NB4 (cell line): ENCODE measurements at regions not wholly inside any gene's neighbourhood (a gene's known extent, or its start where the extent isn't known, plus 50 kb on each side); places are given as distances from the start of the nearest gene placed in this dataset.

Experiments
- DNase-seq: peaks from one replicate; pipeline ENCODE4 v3.0.0; 2010; ENCODE audit warnings: low read depth
- H3K4me3 ChIP-seq: one replicate; pipeline ENCODE4 v1.5.1; 2011; ENCODE audit warnings: mild to moderate bottlenecking, low read depth, low read length, moderate library complexity
- MYC ChIP-seq: IDR thresholded peaks from 2 replicates; pipeline ENCODE4 v1.6.1; 2011; ENCODE audit warnings: low read depth, low read length
- POLR2A ChIP-seq: IDR thresholded peaks from 2 replicates; pipeline ENCODE4 v1.6.1; 2011; ENCODE audit warnings: mild to moderate bottlenecking; ENCODE audit not compliant: insufficient read length; ENCODE audit errors: extremely low read depth
- TF ChIP-seq, protein P1 (sequence below): IDR thresholded peaks from one replicate; pipeline ENCODE4 v1.5.1; 2012; ENCODE audit warnings: low read depth, low read length
- TF ChIP-seq, protein P2 (sequence below): IDR thresholded peaks from 2 replicates; pipeline ENCODE4 v1.6.1; 2011; ENCODE audit warnings: low read depth, low read length

DNA sequence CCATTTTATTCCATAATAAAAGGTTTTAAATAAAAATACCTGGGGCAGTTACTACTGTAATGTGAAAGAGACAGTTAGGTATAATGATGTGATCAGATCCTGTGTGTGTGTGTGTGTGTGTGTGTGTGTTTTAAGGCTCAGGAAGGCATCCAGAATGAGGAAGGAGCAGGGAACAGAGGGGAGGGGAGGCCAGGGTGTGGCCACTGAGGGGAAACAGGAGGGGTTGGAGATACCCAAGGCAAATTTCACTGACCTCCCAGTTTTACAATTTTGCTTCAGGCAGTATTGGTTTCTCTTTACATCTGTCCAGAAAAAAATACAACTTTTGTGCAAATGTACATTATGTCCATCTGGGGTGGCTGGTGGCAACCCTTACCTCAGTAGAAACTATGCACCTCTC is 163.5 kb upstream of the FBXO11 start:
- DNase-seq, result peak; percentile 23
- TF ChIP-seq, protein P1, sequence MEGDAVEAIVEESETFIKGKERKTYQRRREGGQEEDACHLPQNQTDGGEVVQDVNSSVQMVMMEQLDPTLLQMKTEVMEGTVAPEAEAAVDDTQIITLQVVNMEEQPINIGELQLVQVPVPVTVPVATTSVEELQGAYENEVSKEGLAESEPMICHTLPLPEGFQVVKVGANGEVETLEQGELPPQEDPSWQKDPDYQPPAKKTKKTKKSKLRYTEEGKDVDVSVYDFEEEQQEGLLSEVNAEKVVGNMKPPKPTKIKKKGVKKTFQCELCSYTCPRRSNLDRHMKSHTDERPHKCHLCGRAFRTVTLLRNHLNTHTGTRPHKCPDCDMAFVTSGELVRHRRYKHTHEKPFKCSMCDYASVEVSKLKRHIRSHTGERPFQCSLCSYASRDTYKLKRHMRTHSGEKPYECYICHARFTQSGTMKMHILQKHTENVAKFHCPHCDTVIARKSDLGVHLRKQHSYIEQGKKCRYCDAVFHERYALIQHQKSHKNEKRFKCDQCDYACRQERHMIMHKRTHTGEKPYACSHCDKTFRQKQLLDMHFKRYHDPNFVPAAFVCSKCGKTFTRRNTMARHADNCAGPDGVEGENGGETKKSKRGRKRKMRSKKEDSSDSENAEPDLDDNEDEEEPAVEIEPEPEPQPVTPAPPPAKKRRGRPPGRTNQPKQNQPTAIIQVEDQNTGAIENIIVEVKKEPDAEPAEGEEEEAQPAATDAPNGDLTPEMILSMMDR, result no peak
- no peak for TF ChIP-seq MYC
- TF ChIP-seq, protein P2, sequence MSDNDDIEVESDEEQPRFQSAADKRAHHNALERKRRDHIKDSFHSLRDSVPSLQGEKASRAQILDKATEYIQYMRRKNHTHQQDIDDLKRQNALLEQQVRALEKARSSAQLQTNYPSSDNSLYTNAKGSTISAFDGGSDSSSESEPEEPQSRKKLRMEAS, result no peak
- no peak for TF ChIP-seq POLR2A
- H3K4me3 ChIP-seq, result no peak overlapping the region

DNA sequence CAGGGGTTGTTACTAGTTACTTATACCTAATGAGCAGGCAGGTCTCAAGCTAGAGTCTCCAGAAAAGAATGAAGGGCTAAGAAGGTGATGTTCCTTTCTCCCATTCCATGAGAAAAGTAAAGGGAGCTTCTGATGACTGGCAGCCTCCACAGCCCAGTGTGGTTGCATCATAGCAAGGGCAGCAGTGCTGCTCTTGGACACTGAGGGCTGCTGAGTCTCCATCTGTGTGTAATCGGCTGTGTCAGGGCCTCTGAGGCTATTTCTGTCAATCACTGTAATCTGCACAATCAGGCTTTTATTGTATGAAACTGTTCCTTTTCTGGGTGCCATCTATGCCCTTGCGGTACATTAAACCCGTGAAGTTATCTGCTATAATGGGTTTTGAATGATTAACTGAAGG is 164.1 kb upstream of the FBXO11 start:
- no peak for DNase-seq
- no peak overlapping the region for H3K4me3 ChIP-seq
- TF ChIP-seq, protein P1, result no peak
- TF ChIP-seq, protein P2, result no peak
- TF ChIP-seq MYC (no peak), POLR2A (no peak)

DNA sequence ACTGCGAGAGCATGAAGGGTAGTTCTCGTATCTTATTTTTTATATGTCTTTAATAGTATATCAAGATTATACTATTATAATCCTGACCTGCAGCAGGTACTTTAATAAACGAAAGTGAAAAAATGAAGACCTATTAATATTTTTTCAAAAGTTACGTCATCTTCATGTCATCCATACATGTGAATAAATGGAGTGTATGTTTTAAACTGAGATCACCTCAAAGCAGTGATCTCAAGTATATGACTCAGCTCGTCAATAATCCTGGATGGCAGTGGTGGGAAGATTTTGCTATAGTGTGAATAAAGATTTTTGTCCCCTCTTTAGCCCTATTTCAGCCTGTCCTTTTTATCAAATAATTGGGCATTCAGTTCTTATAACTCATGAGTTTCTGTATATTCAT is 166.3 kb upstream of the FBXO11 start:
- no peak for TF ChIP-seq MYC
- TF ChIP-seq, protein P1, result no peak
- TF ChIP-seq, protein P2, result no peak
- no peak for TF ChIP-seq POLR2A
- DNase-seq, result no peak
- H3K4me3 ChIP-seq, result no peak overlapping the region

DNA sequence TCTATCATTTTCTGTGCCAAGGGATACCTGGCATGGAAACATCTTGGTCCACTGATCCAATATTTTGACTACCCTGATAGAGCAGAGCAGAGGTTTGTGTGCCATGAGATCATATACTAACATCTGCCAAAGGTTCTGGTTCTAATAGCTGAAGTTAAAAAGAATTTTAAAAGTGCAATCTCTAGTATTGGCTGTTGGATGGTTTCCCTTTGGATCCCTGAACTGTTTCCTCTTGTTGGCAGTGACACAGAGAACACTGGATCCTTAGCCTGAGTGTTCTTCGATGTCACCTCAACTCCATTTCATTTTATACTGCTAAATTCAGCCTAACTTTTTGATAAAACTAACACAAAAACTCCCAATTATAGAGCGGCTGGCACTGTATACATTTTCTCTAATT is 169.3 kb upstream of the FBXO11 start:
- DNase-seq, result no peak
- TF ChIP-seq, protein P2, result no peak
- TF ChIP-seq, protein P1, result no peak

DNA sequence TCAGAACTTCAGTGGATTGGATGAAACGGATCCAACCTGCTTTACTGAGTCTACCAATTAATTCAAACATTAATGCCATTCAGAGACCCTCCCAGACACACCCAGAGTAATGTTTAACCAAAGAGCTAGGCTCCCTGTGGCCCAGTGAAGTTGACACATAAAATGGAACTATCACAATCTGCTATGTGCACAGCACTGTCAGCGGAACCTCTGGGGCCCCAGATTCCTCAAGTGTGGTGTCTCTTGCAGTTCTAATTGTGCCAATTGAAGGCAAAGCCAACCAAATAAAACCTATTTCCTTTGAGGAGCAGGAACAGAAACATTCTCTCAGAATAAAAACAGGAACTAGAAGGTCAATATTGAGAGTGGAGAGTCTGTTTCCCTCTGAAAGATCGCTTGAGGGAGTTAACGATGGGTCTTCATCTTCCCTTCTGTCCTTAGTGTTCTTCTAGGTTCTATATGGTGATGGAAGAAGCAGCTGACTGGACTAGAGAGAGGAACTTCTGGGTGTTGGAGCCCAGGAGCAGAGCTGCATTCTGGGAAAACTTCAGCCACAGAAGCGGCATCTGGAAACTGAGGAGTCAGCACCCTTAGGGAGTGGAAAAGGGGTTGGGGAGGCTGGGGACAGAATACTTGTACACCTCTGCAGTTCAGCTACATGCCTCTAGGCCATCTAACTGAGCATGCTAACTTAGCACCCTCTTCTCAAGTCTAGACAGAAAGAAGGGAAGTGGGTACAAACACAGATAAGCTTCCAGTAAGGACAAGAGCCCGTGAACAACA is 174.4 kb upstream of the FBXO11 start:
- DNase-seq, result peak; percentile 12
- no peak for TF ChIP-seq MYC
- no peak for TF ChIP-seq POLR2A
- TF ChIP-seq, protein P2, result no peak
- TF ChIP-seq, protein P1, result no peak

More for the DNA sequence above, 169.3 kb upstream of the FBXO11 start:
- H3K4me3 ChIP-seq, result no peak overlapping the region

DNA sequence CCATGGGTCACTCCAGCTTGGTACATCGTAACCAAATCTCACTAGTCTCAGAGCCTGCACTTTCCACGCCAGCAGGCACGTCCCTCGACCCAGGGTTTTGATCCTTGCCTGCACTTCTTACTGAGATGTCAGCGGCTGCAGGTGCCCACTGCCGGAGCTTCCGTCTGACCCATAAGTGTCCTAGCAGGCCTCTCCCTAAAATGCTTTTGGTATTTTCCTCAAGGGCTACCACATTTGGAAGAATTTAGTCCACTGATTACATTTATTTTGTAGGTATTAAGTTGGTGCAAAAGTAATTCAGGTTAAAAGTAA is 175.0 kb upstream of the FBXO11 start:
- TF ChIP-seq, protein P1, result no peak
- TF ChIP-seq POLR2A (no peak), MYC (no peak)
- TF ChIP-seq, protein P2, result no peak
- DNase-seq, result no peak
- no peak overlapping the region for H3K4me3 ChIP-seq

More for the DNA sequence above, 174.4 kb upstream of the FBXO11 start:
- no peak overlapping the region for H3K4me3 ChIP-seq
